KBM-7 (cell line): ENCODE measurements at regions not wholly inside any gene's neighbourhood (a gene's known extent, or its start where the extent isn't known, plus 50 kb on each side); places are given as distances from the start of the nearest gene placed in this dataset.
"Not testable (repeated sequence)": the region's sequence is repeated elsewhere in the genome, so short reads cannot be mapped to it uniquely, and the experiment has no call there.

Experiments
- DNase-seq: peaks from one replicate; pipeline ENCODE4 v3.0.0-alpha.2; 2015
- in situ Hi-C: fragments of 300-500 bp; cut with MboI; formaldehyde crosslinking; loops from 2 replicates; pipeline ENCODE4 v1.14.3; 2020; ENCODE audit warnings: low sequenced_read_pairs, low pct_unique_long_range_greater_than_20kb, mixed read lengths

- in situ Hi-C loops: no loop called here
- no peak for DNase-seq
These were observed 150.5 kb upstream of the LPP start for GRCh38 chr3:188003188-188004171.

GRCh38 chr3:188006726-188007393, 147.1 kb upstream of the LPP start:
- DNase-seq: peak; percentile 34
- in situ Hi-C loops: no loop called here

- peak; percentile 41 for DNase-seq
- in situ Hi-C loops: no loop called here
These were observed 146.1 kb upstream of the LPP start for GRCh38 chr3:188007897-188008296.

- in situ Hi-C loops: no loop called here
- no peak for DNase-seq
These were observed 145.3 kb upstream of the LPP start for GRCh38 chr3:188008582-188009213.

- in situ Hi-C loops: no loop called here
- no peak for DNase-seq
These were observed 143.5 kb upstream of the LPP start for GRCh38 chr3:188010478-188010877.

GRCh38 chr3:188019727-188020126, 134.2 kb upstream of the LPP start:
- no peak for DNase-seq
- in situ Hi-C loops: no loop called here

- in situ Hi-C loops: no loop called here
- no peak for DNase-seq
These were observed 132.9 kb upstream of the LPP start for GRCh38 chr3:188021041-188021440.

GRCh38 chr3:188021502-188022040, 132.4 kb upstream of the LPP start:
- no peak for DNase-seq
- in situ Hi-C loops: no loop called here

- DNase-seq, in situ Hi-C loops: not testable (repeated sequence)
These were observed 131.1 kb upstream of the LPP start for GRCh38 chr3:188022902-188023301.

- in situ Hi-C loops: no loop called here
- DNase-seq: no peak
These were observed 128.4 kb upstream of the LPP start for GRCh38 chr3:188025555-188025954.

GRCh38 chr3:188026191-188026968, 127.6 kb upstream of the LPP start:
- in situ Hi-C loops: no loop called here
- no peak for DNase-seq

GRCh38 chr3:188031121-188031520, 122.8 kb upstream of the LPP start:
- in situ Hi-C loops: no loop called here
- DNase-seq: no peak

- in situ Hi-C loops: no loop called here
These were observed 119.0 kb upstream of the LPP start for GRCh38 chr3:188034989-188035388.

GRCh38 chr3:188036375-188037194, 117.4 kb upstream of the LPP start:
- in situ Hi-C loops: no loop called here

More at GRCh38 chr3:188034989-188035388, 119.0 kb upstream of the LPP start:
- DNase-seq: no peak

GRCh38 chr3:188037195-188037718, 116.7 kb upstream of the LPP start:
- in situ Hi-C loops: no loop called here
- DNase-seq: no peak

More at GRCh38 chr3:188036375-188037194, 117.4 kb upstream of the LPP start:
- DNase-seq: peak; percentile 33

GRCh38 chr3:188037965-188038581, 115.9 kb upstream of the LPP start:
- no peak for DNase-seq
- in situ Hi-C loops: no loop called here

GRCh38 chr3:188041193-188041592, 112.8 kb upstream of the LPP start:
- in situ Hi-C loops: no loop called here
- no peak for DNase-seq
